ENCODE measurements at regions not wholly inside any gene's neighbourhood (a gene's known extent, or its start where the extent isn't known, plus 50 kb on each side); places are given as distances from the start of the nearest gene placed in this dataset.

DNA sequence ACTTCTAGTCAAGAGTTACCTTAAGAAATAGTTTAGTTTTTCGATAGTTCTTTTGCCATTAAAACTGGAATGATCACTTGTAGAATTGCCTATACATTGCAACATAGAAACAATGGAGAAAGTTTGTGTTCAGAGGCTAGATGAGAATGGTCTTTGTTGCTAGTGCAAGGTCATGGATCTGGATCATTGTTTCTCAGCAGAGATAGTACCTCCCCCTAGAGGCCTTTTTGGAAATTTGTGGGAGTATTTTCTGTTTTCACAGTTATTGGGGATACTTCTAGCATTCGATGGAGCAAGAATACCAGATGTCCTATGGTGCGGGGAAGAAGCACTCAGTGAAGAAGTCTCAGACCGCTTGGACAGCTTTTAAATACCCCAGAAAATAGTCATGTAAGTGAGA is 138.8 kb upstream of the HMGA2 start:
- BruUV-seq (replicated peaks) = no TSS peak
- no peaks in the 10 kb centered on the region for H3K4me1 ChIP-seq (ENCODE audit: insufficient read depth, low read length, poor library complexity, severe bottlenecking)
- no peaks in the 10 kb centered on the region for H3K9me3 ChIP-seq (ENCODE audit: low read depth, low read length, poor library complexity, severe bottlenecking)
- TF ChIP-seq, protein P1, sequence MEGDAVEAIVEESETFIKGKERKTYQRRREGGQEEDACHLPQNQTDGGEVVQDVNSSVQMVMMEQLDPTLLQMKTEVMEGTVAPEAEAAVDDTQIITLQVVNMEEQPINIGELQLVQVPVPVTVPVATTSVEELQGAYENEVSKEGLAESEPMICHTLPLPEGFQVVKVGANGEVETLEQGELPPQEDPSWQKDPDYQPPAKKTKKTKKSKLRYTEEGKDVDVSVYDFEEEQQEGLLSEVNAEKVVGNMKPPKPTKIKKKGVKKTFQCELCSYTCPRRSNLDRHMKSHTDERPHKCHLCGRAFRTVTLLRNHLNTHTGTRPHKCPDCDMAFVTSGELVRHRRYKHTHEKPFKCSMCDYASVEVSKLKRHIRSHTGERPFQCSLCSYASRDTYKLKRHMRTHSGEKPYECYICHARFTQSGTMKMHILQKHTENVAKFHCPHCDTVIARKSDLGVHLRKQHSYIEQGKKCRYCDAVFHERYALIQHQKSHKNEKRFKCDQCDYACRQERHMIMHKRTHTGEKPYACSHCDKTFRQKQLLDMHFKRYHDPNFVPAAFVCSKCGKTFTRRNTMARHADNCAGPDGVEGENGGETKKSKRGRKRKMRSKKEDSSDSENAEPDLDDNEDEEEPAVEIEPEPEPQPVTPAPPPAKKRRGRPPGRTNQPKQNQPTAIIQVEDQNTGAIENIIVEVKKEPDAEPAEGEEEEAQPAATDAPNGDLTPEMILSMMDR (conservative IDR thresholded peaks at IDR 0.05; ENCODE audit: low read depth, low read length) = peak; percentile 74
- TF ChIP-seq EZH2 (IDR thresholded peaks at IDR 0.05; ENCODE audit: borderline replicate concordance, low read depth, low read length, poor library complexity, severe bottlenecking) = no peak
- H3K27ac ChIP-seq (ENCODE audit: low read depth, low read length, poor library complexity, severe bottlenecking) = no peak overlapping the region
- H3K36me3 ChIP-seq (ENCODE audit: insufficient read depth, low read length, poor library complexity, severe bottlenecking) = no peaks in the 10 kb centered on the region
- H3K4me3 ChIP-seq (ENCODE audit: low read depth, low read length, poor library complexity, severe bottlenecking) = no peak overlapping the region
- ChIA-PET CTCF (no interaction called here), POLR2A (ENCODE audit: low non-redundant PET) (no interaction called here)
- peak; percentile 65 for DNase-seq (ENCODE audit: low spot score)
- H3K27me3 ChIP-seq (replicated peaks; ENCODE audit: insufficient read depth, low read depth, low read length, poor library complexity) = no peaks in the 10 kb centered on the region
- intact Hi-C loops (cut with micrococcal nuclease; ENCODE audit: unreplicated experiment) = loop anchor here (5.0 kb wide), 1 partner anchor 83 kb away; no protein-coding TSS in a partner anchor

DNA sequence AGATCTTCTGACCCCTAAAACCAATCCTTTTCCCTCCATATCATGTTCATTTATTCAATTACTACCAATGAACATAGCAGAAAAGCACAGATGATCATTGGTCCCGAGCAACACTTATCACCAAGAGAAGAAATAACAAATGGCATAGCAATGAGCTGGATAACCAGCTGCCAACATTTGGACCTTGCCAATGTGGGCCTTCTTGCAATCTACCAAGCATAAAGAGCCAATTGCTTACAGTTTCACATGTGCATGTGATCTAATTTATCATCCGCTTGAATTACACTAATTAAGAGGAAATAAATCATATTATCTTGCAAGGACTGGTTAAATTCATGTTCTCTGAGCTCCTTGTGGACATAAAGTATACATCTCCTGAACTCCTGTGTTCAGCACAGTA is 134.8 kb upstream of the HMGA2 start:
- intact Hi-C loops (cut with micrococcal nuclease; ENCODE audit: unreplicated experiment) = loop anchor here (5.0 kb wide), 1 partner anchor 87 kb away; no protein-coding TSS in a partner anchor
- no peak overlapping the region for H3K4me3 ChIP-seq (ENCODE audit: low read depth, low read length, poor library complexity, severe bottlenecking)
- TF ChIP-seq EZH2 (IDR thresholded peaks at IDR 0.05; ENCODE audit: borderline replicate concordance, low read depth, low read length, poor library complexity, severe bottlenecking) = no peak
- TF ChIP-seq, protein P1 (conservative IDR thresholded peaks at IDR 0.05; ENCODE audit: low read depth, low read length) = no peak
- ChIA-PET CTCF (no interaction called here), POLR2A (ENCODE audit: low non-redundant PET) (no interaction called here)
- DNase-seq (ENCODE audit: low spot score) = no peak
- no peak overlapping the region for H3K27ac ChIP-seq (ENCODE audit: low read depth, low read length, poor library complexity, severe bottlenecking)
- BruUV-seq (replicated peaks) = no TSS peak
- no peaks in the 10 kb centered on the region for H3K27me3 ChIP-seq (replicated peaks; ENCODE audit: insufficient read depth, low read depth, low read length, poor library complexity)
- no peaks in the 10 kb centered on the region for H3K36me3 ChIP-seq (ENCODE audit: insufficient read depth, low read length, poor library complexity, severe bottlenecking)
- no peaks in the 10 kb centered on the region for H3K9me3 ChIP-seq (ENCODE audit: low read depth, low read length, poor library complexity, severe bottlenecking)
- peaks cover 5% of the 10 kb centered on the region for H3K4me1 ChIP-seq (ENCODE audit: insufficient read depth, low read length, poor library complexity, severe bottlenecking)

DNA sequence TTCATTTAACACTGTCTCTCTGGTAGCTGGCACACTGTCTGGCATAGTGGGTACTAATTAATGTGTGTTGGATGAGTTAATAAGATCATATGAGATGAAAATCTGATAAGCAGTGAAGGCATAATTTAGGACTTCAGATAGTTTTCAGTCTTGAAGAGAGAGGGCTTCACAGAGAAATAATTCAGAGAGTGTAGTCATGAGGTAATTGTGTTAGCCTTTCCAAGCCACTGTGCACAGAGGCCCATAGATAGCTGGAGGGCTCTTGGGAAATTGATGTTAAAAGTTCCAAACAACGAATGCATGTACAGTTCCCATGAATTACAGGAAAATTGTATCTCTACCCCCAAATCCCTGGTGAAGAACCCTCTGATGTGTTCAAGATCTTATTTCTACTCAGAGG is 133.8 kb upstream of the HMGA2 start:
- intact Hi-C loops (cut with micrococcal nuclease; ENCODE audit: unreplicated experiment) = no loop called here

More for the DNA sequence above, 133.8 kb upstream of the HMGA2 start:
- Histone ChIP-seq H3K4me3 (ENCODE audit: low read depth, low read length, poor library complexity, severe bottlenecking) (no peak overlapping the region), H3K27me3 (replicated peaks; ENCODE audit: insufficient read depth, low read depth, low read length, poor library complexity) (no peaks in the 10 kb centered on the region), H3K27ac (ENCODE audit: low read depth, low read length, poor library complexity, severe bottlenecking) (no peak overlapping the region), H3K36me3 (ENCODE audit: insufficient read depth, low read length, poor library complexity, severe bottlenecking) (no peaks in the 10 kb centered on the region), H3K4me1 (ENCODE audit: insufficient read depth, low read length, poor library complexity, severe bottlenecking) (peaks cover 15% of the 10 kb centered on the region), H3K9me3 (ENCODE audit: low read depth, low read length, poor library complexity, severe bottlenecking) (no peaks in the 10 kb centered on the region)
- TF ChIP-seq, protein P1 (conservative IDR thresholded peaks at IDR 0.05; ENCODE audit: low read depth, low read length) = no peak
- TF ChIP-seq EZH2 (IDR thresholded peaks at IDR 0.05; ENCODE audit: borderline replicate concordance, low read depth, low read length, poor library complexity, severe bottlenecking) = no peak
- ChIA-PET CTCF (no interaction called here), POLR2A (ENCODE audit: low non-redundant PET) (no interaction called here)
- BruUV-seq (replicated peaks) = no TSS peak
- DNase-seq (ENCODE audit: low spot score) = no peak
